ENCODE measurements at regions not wholly inside any gene's neighbourhood (a gene's known extent, or its start where the extent isn't known, plus 50 kb on each side); places are given as distances from the start of the nearest gene placed in this dataset.
A peak's percentile ranks its signal among the peaks of the same experiment; 100 is the strongest.
"Not testable (repeated sequence)": the region's sequence is repeated elsewhere in the genome, so short reads cannot be mapped to it uniquely, and the experiment has no call there.

DNA sequence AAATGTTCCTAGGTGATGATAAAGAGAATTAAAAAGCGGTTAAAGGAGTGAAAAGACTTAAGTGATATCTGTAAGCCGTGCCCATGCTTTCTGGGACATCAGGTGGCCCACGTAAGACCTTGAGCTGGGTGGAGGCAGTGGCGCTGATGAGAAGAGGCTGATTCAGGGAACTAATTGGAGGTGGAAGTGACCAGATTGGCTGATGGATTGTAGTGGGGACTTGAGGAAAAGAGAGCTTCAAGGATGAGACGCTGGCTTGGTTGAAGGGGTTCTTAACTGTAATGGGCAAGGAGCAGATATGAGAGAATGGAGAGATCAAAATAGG lies 69.1 kb upstream of the EP300 start:
- Mint-ChIP-seq H3K36me3 (no peaks in the 10 kb centered on the region), H3K4me3 (no peak overlapping the region), H3K4me1 (peaks cover 21% of the 10 kb centered on the region)

DNA sequence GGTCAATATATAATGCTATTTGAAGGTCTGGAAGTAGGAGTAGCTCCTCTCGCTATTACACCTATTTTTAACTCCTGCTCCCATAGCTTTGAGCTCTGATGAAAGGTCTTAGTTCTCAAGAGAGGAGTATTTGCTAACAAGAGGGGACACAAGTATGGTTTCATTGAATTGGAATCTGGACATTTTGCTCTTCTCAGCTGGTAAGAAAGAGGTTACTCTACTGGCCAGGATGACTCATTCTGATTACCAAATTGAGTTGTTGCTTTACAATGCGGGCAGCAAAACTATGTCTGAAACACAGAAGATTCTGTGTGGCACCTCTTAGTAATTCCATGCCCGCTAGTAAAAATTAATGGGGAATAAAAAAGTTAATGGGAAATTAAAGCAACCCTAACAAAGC lies 63.6 kb upstream of the EP300 start:
- Mint-ChIP-seq H3K27ac (no peak overlapping the region), H3K36me3 (no peaks in the 10 kb centered on the region), H3K9me3 (no peaks in the 10 kb centered on the region), H3K4me3 (no peak overlapping the region), H3K4me1 (peaks cover 11% of the 10 kb centered on the region)
- peak; percentile 65 for ATAC-seq
- no peak for DNase-seq (ENCODE audit: low spot score in 2 of 2)

More for the DNA sequence above, 69.1 kb upstream of the EP300 start:
- ATAC-seq: no peak
- no peak overlapping the region for H3K27ac Mint-ChIP-seq
- H3K9me3 Mint-ChIP-seq: no peaks in the 10 kb centered on the region
- DNase-seq (ENCODE audit: low spot score in 2 of 2): no peak

DNA sequence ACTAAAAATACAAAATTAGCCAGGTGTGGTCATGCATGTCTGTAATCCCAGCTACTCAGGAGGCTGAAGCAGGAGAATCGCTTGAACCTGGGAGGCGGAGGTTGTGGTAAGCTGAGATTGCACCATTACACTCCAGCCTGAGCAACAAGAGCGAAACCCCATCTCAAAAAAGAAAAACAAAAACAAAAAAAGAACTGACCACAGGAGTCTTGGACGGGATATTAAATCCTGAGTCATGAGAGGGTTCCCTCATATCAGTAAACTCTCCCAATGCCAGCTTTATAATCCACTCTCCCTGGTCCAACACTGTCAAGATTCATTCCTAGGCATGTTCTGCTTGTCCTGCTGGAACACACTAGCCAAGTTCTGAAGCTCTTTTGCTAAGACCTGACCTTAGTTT lies 61.5 kb upstream of the EP300 start:
- no peak overlapping the region for H3K27ac Mint-ChIP-seq
- no peaks in the 10 kb centered on the region for H3K9me3 Mint-ChIP-seq
- no peak for DNase-seq (ENCODE audit: low spot score in 2 of 2)
- no peak for ATAC-seq
- H3K36me3 Mint-ChIP-seq: no peaks in the 10 kb centered on the region
- H3K4me1 Mint-ChIP-seq: peaks cover 11% of the 10 kb centered on the region
- H3K4me3 Mint-ChIP-seq: no peak overlapping the region

- DNase-seq (ENCODE audit: low spot score in 2 of 2) (no peak), ATAC-seq (no peak)
- Mint-ChIP-seq H3K4me1 (no peaks in the 10 kb centered on the region), H3K4me3 (no peak overlapping the region), H3K9me3 (no peaks in the 10 kb centered on the region), H3K36me3 (no peaks in the 10 kb centered on the region), H3K27ac (no peak overlapping the region)
Observed at GRCh38 chr22:41034706-41035105, 57.7 kb upstream of the EP300 start.

DNA sequence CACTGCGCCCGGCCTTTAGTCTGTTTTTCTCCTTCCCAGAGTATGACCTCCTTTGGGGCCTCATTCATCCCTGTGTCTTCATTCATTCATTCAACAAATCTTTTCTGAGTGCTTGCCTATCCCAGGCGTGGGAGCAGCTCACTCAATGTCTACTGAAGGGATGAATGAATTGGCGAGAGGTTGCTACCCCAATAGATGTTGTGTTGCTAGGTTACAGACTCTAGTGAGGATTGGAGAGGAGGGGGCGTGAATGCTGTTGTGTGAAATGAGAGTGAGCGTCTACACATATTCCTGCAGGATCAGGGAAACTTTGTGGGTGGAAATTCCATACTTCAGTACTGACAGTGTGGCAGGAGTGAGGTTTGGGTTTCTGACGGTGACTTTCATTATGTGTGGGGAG lies 55.5 kb upstream of the EP300 start:
- H3K36me3 Mint-ChIP-seq: no peaks in the 10 kb centered on the region
- H3K9me3 Mint-ChIP-seq: no peaks in the 10 kb centered on the region
- H3K4me3 Mint-ChIP-seq: no peak overlapping the region
- H3K27ac Mint-ChIP-seq: no peak overlapping the region
- no peaks in the 10 kb centered on the region for H3K4me1 Mint-ChIP-seq
- DNase-seq (ENCODE audit: low spot score in 2 of 2) (no peak), ATAC-seq (no peak)

DNA sequence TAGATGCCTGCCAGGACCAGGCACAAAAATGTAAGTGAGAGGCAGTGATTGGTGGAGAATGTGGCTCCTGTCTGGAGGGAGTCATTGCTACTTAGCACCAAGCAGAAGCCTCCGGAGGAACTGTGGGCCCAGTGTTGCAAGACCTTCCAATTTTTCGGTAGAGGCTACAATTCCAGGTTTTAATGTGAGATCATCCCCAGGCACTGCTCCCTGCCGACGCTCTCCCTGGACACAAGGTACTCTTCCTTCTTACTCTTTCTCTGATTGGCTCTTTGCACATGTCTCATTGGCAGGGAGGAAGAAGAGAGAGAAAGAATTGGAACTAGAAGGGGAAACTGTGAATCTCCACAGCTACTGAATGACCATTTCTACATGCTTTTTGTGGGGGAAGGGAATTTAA lies 53.7 kb upstream of the EP300 start:
- Mint-ChIP-seq H3K4me3 (no peak overlapping the region), H3K27ac (no peak overlapping the region)

GRCh38 chr22:41039641-41040040 lies 52.8 kb upstream of the EP300 start:
- not testable (repeated sequence) for H3K27ac Mint-ChIP-seq; H3K4me1 Mint-ChIP-seq; H3K36me3 Mint-ChIP-seq; H3K9me3 Mint-ChIP-seq; H3K4me3 Mint-ChIP-seq; ATAC-seq; DNase-seq (ENCODE audit: low spot score in 2 of 2)

More for the DNA sequence above, 53.7 kb upstream of the EP300 start:
- no peaks in the 10 kb centered on the region for H3K4me1 Mint-ChIP-seq
- ATAC-seq (no peak), DNase-seq (ENCODE audit: low spot score in 2 of 2) (no peak)
- no peaks in the 10 kb centered on the region for H3K9me3 Mint-ChIP-seq
- H3K36me3 Mint-ChIP-seq: no peaks in the 10 kb centered on the region

DNA sequence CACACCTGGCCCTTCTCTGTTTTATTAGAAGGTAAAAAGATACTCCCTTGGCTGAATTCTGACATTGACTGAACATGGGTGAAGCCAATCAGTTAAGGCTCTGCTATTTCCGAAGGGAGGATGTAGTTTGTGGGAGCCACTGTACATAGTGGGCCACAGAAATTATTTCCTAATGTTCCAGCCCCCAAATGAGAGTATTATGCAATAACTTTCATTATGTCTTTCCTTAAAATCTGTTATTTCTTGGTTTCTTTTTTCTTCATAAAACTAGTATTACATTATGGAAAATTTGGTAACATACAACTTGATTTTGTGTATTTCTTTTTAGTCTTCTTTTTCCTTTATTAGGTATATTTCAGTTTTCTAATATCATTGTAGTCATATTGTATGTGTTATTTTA lies 51.9 kb upstream of the EP300 start:
- no peak overlapping the region for H3K4me3 Mint-ChIP-seq
- ATAC-seq: no peak
- H3K36me3 Mint-ChIP-seq: no peaks in the 10 kb centered on the region
- H3K4me1 Mint-ChIP-seq: no peaks in the 10 kb centered on the region
- no peaks in the 10 kb centered on the region for H3K9me3 Mint-ChIP-seq
- no peak for DNase-seq (ENCODE audit: low spot score in 2 of 2)
- H3K27ac Mint-ChIP-seq: no peak overlapping the region

DNA sequence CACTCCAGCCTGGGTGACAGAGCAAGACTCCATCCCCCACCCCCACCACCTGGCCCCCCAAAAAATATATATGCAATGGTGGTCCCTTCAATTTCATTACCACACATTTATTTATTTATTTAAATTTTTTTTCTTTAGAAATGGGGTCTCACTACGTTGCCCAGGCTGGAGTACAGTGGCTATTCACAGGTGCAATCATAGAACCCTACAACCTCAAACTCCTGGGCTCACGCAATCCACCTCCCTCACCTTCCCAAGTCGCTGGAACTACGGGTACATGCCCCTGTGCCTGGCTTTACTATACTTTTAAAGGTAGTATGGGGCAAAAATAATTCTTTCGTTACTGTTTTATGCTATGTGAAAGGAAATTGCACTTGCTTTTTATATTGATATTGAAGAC lies 50.9 kb upstream of the EP300 start:
- H3K36me3 Mint-ChIP-seq: no peaks in the 10 kb centered on the region
- H3K4me1 Mint-ChIP-seq: no peaks in the 10 kb centered on the region
- no peaks in the 10 kb centered on the region for H3K9me3 Mint-ChIP-seq
- no peak for DNase-seq (ENCODE audit: low spot score in 2 of 2)
- no peak for ATAC-seq
- H3K4me3 Mint-ChIP-seq: no peak overlapping the region
- H3K27ac Mint-ChIP-seq: no peak overlapping the region
